HCEC 1CT (cell line): ENCODE measurements at regions not wholly inside any gene's neighbourhood (a gene's known extent, or its start where the extent isn't known, plus 50 kb on each side); places are given as distances from the start of the nearest gene placed in this dataset.
A peak's percentile ranks its signal among the peaks of the same experiment; 100 is the strongest.

Experiments
- DNase-seq: peaks from one replicate; pipeline ENCODE4 v3.0.0-alpha.2; 2017

DNA sequence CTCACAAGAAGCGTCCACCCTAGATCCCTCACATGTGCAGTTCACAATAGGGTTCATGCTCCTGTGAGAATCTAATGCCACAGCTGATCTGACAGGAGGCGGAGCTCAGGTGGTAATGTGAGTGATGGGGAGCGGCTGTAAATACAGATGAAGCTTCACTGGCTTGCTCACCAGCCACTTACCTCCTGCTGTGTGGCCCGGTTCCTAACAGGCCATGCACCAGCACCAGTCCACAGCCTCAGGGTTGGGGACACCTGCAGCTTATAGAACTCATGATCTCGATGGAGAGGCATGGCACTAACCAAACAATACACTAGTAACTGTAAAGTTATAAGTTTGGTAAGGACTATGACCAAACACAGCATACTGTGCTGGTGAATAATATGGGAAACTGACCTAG lies 368.0 kb upstream of the CDH5 start:
- no peak for DNase-seq

DNA sequence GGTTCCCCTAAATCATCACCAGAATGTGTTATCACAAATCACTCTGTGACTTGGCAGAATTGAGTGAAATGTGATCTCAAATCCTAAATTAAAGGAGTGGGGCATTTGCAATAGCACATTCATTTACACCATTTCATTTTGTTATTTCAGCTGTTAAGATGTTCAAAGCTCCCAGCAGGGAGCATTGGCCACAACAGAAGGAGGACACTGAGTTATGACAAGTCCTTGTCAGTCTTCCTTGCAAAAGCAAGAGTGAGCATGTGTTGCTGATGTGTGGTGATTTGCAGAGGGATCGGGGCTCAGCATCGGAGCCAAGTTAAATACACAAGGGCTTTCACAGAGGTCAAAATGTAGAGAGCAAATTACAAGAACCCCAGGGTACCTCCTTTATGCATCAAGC lies 372.2 kb upstream of the CDH5 start:
- no peak for DNase-seq

DNA sequence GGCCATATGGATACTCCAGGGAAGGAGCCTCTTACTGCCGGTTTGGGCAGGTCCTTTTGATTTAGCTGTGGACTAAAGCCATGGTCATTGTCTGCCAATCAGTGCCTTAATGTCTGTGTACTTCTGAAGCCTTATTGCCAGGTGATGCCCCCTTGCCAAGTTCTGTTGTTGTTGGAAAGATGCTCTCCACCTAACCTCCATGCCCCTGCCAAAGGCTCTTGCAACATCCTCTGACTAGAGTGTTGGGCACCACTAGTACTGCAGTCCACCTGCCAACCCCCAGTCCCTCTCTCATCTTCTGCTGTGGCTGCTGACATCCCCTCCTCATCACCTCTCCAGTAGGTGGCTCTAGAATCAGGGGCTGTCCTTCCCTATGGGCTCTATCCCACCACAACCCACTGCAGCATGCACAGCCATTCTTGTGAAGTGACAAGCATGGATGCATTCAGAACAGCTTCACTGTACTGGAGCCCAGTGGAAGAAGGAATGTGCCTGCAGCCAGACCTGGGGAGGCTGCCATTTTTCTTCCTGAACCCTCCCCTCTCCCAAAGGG lies 375.3 kb upstream of the CDH5 start:
- no peak for DNase-seq

DNA sequence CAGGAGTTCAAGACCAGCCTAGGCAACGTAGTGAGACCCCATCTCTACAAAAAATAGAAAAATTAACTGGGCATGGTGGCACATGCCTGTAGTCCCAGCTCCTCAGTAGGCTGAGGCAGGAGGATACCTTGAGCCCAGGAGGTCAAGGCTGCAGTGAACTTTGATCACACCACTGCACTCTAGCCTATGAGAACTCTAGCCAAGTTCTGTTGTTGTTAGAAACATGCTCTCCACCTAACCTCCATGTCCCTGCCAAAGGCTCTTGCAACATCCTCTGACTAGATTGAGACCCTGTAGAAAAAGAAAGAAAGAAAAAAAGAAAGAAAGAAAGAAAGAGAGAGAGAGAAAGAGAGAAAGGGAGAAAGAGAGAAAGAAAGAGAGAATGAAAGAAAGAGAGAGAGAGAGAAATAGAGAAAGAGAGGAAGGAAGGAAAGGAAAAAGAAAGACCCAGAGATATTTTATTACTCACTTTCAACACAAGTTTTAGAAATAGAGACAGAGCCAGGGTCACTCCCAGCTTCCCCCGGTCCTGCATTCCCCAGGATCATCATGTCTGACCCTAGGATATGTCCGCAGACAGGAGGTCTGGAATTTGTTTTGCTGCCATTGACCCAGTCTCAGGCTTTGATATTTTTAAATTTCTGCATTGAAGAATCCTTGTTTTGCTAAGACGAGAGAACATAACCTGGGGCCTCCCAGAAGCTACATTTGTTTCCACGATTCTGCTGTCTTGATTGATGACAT lies 376.5 kb upstream of the CDH5 start:
- no peak for DNase-seq

DNA sequence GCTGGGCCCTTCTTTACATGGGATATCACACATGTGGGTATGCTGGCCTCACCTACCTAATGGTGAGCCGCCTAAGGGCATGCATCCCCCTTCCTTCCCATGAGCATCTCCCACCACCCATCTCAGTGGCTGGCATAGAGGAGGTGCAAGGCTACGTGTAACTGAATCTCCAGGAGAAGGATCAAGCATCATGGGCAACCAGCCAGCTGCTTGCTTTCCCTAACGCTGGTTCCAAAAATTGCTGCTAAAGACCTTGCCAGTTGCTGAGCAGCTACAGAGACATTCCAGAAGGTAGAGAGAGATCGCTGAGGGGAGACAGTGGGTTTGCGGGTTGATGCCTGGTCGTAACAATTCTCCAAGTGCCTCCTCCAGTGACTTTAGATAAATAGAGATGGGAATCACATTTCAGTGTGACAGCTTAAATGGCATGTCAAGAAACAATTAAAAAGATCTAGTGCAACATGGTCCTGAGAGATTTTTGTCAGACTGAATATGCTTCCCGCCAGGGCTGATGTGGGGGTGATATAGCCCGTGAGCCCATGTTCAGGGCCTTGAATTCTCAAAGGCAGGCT lies 378.4 kb upstream of the CDH5 start:
- no peak for DNase-seq

DNA sequence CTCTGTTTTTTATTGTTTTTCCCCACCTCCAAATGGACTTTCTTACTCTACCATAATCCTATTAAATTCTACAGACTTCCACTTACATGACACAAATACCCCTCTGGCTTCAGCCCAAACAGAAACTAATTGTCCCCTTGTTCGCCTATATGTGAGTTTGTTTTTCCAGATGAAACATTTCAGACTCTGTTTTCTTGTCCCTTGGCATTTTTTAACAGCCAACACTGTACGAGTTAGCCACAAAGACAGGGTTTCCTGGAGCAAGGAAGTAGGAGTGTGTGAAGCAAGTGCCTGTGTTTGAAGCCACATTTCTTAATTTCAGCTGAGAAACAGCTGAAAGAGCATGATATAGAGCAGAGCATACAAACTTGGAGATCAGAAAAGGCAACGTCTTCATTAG lies 382.2 kb upstream of the CDH5 start:
- DNase-seq: no peak

DNA sequence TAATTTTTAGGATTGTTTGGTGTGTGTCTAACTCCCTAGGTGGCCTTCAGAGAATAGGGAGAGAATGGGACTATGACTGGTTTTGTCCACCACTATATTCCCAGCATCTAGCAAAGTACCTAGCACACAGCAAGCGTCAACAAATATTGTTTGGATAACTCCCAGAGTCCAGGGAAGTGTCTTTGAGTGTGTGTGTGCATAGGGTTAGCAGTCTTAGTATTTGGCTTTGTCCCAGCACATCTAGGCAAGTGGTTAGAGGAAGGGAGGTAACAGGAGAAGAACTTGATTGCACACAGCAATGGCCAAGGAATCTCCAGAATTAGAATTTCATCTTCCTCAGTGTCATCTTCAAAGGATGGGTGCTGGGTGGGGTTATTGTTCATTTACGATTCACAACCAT lies 385.4 kb upstream of the CDH5 start:
- no peak for DNase-seq

DNA sequence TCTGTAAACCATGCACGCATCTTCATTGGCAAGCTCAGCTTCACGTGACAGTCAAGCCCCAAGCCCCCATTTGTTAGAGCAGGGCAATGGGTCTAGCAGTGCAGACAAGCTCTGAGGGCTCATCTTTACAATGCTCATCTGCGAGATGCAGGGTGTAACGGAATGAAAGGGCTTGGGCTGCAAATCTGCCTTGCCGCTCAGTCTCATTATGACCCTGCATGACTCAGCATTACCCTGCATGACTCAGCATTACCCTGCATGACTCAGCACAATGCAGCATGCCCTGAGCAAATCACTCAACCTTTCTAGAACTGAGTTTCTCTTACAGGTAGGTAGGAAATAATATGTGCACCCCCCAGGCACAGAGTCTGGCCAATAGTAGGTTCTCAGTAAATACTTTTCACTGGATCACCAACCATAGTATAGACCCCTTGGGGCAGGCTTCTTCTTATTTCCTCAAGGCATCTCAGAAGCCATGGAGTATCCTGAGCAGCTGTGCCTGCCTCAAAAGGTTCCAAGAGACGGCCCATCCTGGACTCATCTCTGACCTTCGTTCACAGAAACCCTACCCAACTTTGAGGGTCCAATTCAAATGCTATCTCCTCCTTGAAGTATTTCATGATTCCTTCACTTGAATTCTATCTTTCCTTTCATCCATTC lies 391.3 kb upstream of the CDH5 start:
- DNase-seq: peak; percentile 61

DNA sequence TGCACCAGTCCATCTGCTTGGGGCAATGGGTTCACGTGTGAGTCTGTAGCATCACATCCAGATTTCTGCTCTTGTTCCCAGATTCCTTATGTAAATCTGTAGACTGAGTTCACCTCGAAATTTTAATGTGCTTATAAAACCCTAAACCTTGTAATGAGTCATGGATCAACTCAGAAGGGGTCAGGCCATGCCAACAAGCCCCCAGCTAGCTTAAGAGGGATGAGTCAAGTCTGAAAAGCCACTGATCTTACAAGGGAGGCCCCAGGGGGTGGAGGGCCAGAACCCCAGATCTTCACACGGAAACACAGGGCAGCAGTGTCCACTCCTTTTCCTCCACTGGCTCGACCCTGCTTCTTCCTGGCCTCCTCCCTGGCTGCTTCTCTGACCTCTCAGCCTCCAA lies 399.1 kb upstream of the CDH5 start:
- DNase-seq: peak; percentile 81

DNA sequence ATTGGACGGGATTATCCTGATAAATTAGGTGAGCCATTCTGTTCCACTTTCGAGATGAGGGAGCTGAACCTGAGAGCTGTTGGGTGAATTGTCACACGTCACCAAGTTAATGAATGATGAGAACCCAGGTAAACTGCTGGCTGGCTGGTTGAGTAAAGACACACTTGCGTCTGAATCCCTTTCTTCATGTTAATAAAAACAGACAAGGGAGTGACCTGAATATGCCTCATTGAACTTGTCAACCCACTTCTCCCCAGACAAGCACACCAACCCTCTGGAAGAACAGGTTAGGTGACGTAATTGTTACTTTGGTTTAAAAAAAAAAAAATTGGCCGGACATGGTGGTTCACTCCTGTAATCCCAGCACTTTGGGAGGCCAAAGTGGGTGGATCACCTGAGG lies 400.9 kb upstream of the CDH5 start:
- no peak for DNase-seq

DNA sequence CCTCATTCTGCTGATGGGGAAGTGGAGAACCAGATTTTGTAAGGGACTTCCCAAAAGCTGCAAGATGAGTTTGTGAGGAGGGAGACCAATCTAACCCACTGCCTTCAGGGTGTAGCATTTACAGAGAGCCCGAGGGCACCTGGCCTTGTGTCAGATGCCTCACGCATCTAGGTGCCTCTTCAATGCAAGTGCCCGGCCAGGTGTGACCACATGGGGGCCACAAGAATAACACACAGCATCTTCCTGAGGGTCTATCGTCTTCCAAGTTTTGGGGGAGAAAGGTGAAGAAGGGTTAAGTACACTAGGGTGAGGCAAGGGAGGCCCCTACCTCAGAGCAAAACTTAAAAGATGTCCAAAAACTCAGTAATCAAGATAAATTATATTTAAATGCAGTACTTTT lies 401.7 kb upstream of the CDH5 start:
- no peak for DNase-seq

DNA sequence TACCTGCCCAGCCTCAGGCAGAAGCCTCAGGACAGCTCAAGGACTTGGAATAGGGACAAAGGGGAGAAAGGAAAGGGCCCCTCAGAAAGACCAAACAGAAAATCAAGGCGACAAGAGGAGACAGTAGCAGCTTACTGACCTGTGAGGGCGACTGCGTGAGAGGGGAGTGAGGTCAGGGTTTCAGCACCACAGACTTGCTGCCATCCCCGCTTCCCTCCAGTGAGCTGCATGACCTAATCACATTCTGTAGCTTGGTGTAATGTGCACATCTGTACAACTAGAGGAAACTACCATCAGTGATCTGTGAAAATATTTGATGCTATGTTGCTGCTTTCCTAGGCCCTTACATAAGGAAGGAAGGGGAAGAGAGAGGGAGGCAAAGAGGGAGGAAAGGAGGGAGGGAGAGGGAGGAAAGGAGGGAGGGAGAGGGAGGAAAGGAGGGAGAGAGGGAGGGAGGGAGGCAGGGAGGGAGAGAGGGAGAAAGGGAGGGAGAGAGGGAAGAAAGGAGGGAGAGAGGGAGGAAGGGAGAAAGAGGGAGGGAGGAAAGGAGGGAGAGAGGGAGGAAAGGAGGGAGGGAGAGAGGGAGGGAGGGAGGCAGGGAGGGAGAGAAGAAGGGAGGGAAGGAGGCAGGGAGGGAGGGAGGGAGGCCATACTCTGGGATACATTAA lies 404.9 kb upstream of the CDH5 start:
- DNase-seq: no peak

DNA sequence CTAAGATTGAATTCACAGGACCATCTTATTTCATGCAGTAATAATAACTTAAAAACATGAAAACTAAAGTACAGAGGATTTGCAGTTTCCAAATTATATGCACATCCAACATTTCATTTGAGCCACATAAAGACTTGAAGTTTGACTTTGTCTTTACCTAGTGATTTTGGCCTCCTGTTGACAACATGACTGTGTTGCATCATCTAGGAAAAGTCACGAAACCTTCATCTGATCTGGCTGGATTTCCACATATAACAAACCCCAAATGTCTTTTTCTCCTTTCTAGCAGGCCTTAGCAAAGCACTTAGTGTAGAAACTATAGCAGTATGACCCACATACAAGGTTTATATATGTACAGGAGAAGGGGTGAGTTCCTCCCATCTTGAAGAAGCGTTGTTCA lies 406.5 kb upstream of the CDH5 start:
- DNase-seq: no peak

DNA sequence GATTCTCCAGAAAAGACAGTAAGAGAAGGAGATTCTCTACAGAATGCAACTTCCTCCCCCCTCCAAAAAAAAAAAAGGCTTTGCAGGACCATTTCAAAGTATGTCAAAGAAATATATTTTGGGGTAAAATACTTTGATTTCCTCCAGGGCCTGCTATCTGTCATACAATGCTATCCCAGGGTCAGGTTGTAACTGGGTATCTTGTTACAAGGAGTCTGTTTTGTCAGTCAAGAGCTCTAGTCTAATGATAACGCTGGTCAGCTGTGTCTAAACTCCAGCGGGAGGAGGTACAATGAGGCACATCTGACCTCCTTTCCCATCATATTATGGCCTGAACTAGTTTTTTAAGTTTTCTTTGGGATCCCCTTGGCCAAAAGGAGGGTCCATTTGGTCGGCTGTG lies 408.4 kb upstream of the CDH5 start:
- no peak for DNase-seq

DNA sequence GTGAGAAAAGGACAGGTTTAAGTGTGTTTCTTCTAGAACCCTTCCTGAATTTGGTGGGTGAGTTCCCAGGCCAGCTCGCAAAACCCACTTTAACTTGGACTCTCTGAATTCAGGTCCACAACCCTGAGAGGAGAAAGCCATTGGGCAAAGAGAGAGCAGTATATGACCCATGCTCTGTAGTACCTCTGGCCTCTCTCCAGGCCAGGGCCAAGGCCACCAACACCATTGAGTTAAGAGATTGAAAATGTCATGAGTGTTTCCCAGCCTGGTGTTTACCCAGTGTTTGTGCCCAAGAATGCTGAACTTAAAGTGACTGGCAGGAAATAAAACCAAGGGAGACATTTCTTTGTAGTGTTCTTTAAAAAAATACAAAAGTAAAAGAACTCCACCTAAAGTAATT lies 410.4 kb upstream of the CDH5 start:
- no peak for DNase-seq

DNA sequence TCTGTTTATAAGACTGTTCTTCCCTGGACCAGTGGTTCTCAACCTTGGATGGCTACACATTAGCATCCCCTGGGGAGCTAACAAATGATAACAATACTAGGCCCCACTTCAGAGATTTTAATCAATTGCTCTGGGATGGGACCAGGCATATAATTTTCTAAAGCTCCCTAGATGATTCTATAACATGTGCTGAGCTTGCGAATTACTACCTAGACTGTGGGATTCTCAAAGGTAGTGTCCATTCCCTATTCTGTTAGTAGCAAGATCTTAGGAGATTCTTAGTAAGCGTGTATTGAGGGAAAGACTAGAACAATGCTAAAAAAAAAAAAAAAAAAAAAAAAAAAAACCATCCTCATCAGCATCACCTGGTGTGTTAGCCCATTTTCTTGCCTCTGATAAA lies 412.0 kb upstream of the CDH5 start:
- DNase-seq: no peak

DNA sequence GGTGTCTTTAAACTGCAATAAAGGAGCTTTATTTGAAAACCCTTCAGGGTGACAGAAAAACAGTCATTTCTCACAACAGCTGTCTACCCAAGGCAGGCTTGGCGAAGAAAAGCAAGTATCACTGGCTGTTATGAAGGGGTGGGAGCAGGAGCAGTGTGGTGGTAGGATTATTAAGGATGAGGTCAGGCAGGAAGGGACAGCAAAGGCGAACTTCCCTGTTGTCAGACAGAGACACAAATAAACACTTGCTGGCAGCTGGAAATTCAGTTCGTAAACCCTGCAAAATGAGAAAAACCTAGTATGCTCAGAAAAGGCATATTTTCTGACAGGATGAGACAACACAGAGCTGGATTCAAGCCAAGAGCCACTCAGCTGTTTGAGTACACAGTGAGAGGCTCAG lies 416.3 kb upstream of the CDH5 start:
- no peak for DNase-seq

DNA sequence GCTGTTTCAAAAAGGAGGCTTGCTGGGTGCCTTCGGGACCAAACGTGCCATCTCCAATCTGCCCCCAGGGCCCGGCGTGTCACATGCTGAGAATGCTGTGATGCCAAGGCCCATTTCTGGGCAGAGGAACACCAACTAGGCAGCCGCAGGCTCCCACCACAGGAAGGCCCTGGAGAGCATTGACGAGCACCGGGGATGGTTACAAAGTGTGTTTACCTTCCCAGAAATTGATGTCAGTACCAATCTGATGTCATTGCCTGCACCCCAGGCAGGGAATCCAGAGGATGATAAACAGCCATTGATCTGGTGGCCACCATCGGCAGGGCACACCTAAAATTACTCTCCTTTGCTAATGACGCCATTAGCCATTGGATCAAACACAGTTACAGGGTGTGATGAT lies 418.1 kb upstream of the CDH5 start:
- no peak for DNase-seq

DNA sequence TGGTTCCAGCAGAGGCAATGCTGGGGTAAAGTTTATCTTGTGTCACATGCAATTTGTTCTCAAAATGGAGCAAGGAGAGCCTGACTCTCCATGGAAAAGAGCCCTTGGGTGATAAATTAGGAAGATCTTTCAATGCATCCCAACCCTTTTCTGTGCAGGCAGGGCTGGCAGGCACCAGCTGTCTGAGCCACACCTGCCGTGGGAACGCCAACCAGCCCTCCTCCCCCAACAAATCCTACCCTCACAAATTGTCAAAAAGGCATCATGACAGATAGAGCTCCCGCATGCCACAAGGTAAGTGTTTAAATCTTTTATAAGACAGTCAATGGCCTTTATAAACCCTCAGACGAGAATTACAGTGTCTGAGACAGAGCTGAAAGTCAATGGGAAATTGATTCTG lies 418.5 kb upstream of the CDH5 start:
- no peak for DNase-seq

DNA sequence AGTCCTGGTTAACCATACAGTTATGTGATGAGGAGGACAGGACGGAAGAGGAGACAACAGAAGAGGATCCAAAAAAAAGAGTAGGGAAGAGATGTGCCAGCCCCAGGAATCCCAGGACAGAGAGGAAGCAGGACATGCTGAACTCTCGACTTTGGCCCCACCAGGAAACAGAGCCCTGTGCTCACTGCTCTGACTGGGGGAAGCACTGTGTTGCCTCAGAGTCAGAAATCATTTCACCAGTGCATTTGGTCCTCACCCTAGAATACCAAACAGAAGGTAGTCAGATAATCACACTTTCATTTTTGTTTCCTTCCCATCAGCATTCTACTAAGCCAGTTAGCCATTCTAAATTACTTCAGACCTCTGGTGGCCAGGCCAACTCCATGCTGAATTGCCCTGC lies 421.0 kb upstream of the CDH5 start:
- DNase-seq: no peak

DNA sequence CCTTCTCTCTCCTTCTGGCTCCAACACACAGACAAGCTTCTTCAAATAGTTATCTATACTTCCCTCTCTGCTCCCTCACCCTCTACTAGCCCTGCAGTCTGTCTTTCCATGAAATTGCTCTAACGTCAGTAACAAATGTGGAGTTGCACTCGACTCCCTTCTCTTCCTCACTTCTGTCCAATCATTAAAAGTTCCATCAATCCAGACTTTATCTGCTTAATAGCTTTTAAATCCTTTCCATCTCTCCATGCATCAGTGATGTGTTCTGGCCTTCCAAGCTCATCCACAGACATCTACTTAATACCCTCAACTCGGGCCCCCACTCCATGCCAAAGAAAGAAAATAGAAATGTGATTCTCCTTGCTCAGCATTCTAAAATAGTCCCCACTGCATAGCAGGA lies 422.1 kb upstream of the CDH5 start:
- DNase-seq: no peak

DNA sequence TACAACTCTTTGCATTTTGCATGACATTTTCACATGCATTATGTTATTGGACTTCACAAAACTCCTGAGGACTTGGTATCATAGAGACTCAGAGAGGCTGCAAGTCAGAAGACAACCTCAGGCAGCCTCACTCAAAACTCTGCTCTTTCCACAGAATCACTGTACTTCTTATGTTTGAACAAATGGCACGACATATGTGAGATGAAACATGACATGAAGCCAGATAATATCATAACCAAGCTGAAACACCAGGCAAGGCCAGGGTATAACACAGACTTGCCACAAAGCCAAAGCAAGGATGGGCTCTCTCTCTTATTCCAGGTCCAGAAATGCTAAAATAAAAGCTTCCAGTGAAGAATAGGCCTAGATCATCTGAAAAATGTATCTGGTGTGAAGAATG lies 425.8 kb upstream of the CDH5 start:
- no peak for DNase-seq

DNA sequence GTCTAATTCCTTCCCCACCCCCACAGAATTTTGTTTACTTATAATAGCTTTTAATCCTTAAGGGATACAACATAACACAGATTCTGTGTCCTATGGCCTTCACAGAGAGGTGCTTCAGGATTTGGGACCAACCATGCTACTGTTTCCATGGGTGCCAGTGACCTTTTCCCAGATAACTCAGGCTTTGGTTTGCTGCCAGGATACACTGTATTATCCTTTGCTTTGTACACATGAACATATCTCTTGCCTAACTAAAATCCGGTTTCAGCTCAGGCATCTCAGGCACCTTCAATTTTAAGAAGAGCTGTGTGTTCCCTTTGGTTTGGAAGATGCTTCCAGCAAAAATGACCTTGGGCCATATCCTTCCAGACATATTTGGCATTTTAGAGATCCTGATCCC lies 428.4 kb upstream of the CDH5 start:
- DNase-seq: no peak

DNA sequence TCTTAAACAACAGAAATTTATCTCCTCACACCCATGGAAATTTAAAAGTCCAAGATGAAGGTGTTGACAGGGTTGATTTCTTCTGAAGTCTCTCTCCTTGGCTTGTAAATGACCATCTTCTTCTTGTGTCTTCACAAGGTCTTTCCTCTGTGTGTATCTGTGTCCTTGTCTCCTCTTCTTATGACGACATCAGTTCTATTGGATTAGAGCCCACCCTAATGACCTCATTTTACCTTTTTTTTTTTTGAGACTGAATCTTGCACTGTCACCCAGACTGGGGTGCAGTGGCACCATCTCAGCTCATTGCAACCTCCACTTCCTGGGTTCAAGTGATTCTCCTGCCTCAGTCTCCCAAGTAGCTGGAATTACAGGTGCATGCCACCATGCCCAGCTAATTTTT lies 429.0 kb upstream of the CDH5 start:
- no peak for DNase-seq
